ENCODE measurements at regions not wholly inside any gene's neighbourhood (a gene's known extent, or its start where the extent isn't known, plus 50 kb on each side); places are given as distances from the start of the nearest gene placed in this dataset.
"Not testable (repeated sequence)": the region's sequence is repeated elsewhere in the genome, so short reads cannot be mapped to it uniquely, and the experiment has no call there.

GRCh38 chr4:66943112-66943511 is 602.2 kb downstream of the CENPC start:
- Histone ChIP-seq H3K36me3 (ENCODE audit: control insufficient read depth, insufficient read depth, low read length) (no peaks in the 10 kb centered on the region), H4K20me1 (ENCODE audit: control insufficient read depth, extremely low read depth, insufficient read depth, low read length) (no peaks in the 10 kb centered on the region), H3K9me3 (ENCODE audit: control insufficient read depth, insufficient read depth, low read depth, low read length) (no peaks in the 10 kb centered on the region), H3K4me1 (ENCODE audit: control insufficient read depth, extremely low read depth, insufficient read depth, low read length) (no peaks in the 10 kb centered on the region), H3K79me2 (ENCODE audit: control insufficient read depth, insufficient read depth, low read length) (no peaks in the 10 kb centered on the region), H3K4me3 (replicated peaks in 1 of 4; ENCODE audit: control extremely low read depth in 1 of 4, insufficient read depth in 1 of 4, low read depth in 3 of 4, low read length in 4 of 4) (no peak overlapping the region), H2AFZ (ENCODE audit: low read length) (no peak overlapping the region), H3K4me2 (ENCODE audit: extremely low read depth, insufficient read depth, low read length) (no peak overlapping the region), H3K27me3 (ENCODE audit: control insufficient read depth, insufficient read depth, low read length) (no peaks in the 10 kb centered on the region), H3K27ac (ENCODE audit: insufficient read depth, low read length) (no peak overlapping the region), H3K9ac (ENCODE audit: insufficient read depth, low read length) (no peak overlapping the region)
- no peak for DNase-seq (ENCODE audit: low read depth in 2 of 2)
- TF ChIP-seq CTCF (conservative IDR thresholded peaks at IDR 0.05 in 1 of 2, IDR thresholded peaks at IDR 0.05 in 1 of 2; ENCODE audit: low read depth in 1 of 2, low read length in 2 of 2), result no peak
- no peak for TF ChIP-seq EZH2 (IDR thresholded peaks at IDR 0.05; ENCODE audit: low read length, missing control alignments)

- H3K79me2 ChIP-seq (ENCODE audit: control insufficient read depth, insufficient read depth, low read length); H3K36me3 ChIP-seq (ENCODE audit: control insufficient read depth, insufficient read depth, low read length); DNase-seq (ENCODE audit: low read depth in 2 of 2); H3K9me3 ChIP-seq (ENCODE audit: control insufficient read depth, insufficient read depth, low read depth, low read length); H2AFZ ChIP-seq (ENCODE audit: low read length); H3K27ac ChIP-seq (ENCODE audit: insufficient read depth, low read length); H3K9ac ChIP-seq (ENCODE audit: insufficient read depth, low read length); H4K20me1 ChIP-seq (ENCODE audit: control insufficient read depth, extremely low read depth, insufficient read depth, low read length); H3K4me2 ChIP-seq (ENCODE audit: extremely low read depth, insufficient read depth, low read length); H3K4me1 ChIP-seq (ENCODE audit: control insufficient read depth, extremely low read depth, insufficient read depth, low read length); H3K4me3 ChIP-seq (replicated peaks in 1 of 4; ENCODE audit: control extremely low read depth in 1 of 4, insufficient read depth in 1 of 4, low read depth in 3 of 4, low read length in 4 of 4); H3K27me3 ChIP-seq (ENCODE audit: control insufficient read depth, insufficient read depth, low read length): not testable (repeated sequence)
Observed at GRCh38 chr4:66931981-66932380, 613.3 kb downstream of the CENPC start.

- no peak overlapping the region for H3K4me3 ChIP-seq (replicated peaks in 1 of 4; ENCODE audit: control extremely low read depth in 1 of 4, insufficient read depth in 1 of 4, low read depth in 3 of 4, low read length in 4 of 4)
- no peaks in the 10 kb centered on the region for H3K27me3 ChIP-seq (ENCODE audit: control insufficient read depth, insufficient read depth, low read length)
- H3K9ac ChIP-seq (ENCODE audit: insufficient read depth, low read length), result no peak overlapping the region
- TF ChIP-seq CTCF (conservative IDR thresholded peaks at IDR 0.05 in 1 of 2, IDR thresholded peaks at IDR 0.05 in 1 of 2; ENCODE audit: low read depth in 1 of 2, low read length in 2 of 2) (no peak), EZH2 (IDR thresholded peaks at IDR 0.05; ENCODE audit: low read length, missing control alignments) (no peak)
- H2AFZ ChIP-seq (ENCODE audit: low read length), result no peak overlapping the region
- H3K4me2 ChIP-seq (ENCODE audit: extremely low read depth, insufficient read depth, low read length), result no peak overlapping the region
- H4K20me1 ChIP-seq (ENCODE audit: control insufficient read depth, extremely low read depth, insufficient read depth, low read length), result no peaks in the 10 kb centered on the region
- H3K79me2 ChIP-seq (ENCODE audit: control insufficient read depth, insufficient read depth, low read length), result no peaks in the 10 kb centered on the region
- H3K36me3 ChIP-seq (ENCODE audit: control insufficient read depth, insufficient read depth, low read length), result no peaks in the 10 kb centered on the region
- H3K9me3 ChIP-seq (ENCODE audit: control insufficient read depth, insufficient read depth, low read depth, low read length), result no peaks in the 10 kb centered on the region
- no peak overlapping the region for H3K27ac ChIP-seq (ENCODE audit: insufficient read depth, low read length)
- H3K4me1 ChIP-seq (ENCODE audit: control insufficient read depth, extremely low read depth, insufficient read depth, low read length), result no peaks in the 10 kb centered on the region
- no peak for DNase-seq (ENCODE audit: low read depth in 2 of 2)
Observed at GRCh38 chr4:66930206-66930605, 615.1 kb downstream of the CENPC start.

GRCh38 chr4:66929748-66930147 is 615.6 kb downstream of the CENPC start:
- Histone ChIP-seq H3K36me3 (ENCODE audit: control insufficient read depth, insufficient read depth, low read length) (no peaks in the 10 kb centered on the region), H3K27ac (ENCODE audit: insufficient read depth, low read length) (no peak overlapping the region), H4K20me1 (ENCODE audit: control insufficient read depth, extremely low read depth, insufficient read depth, low read length) (no peaks in the 10 kb centered on the region), H2AFZ (ENCODE audit: low read length) (no peak overlapping the region), H3K27me3 (ENCODE audit: control insufficient read depth, insufficient read depth, low read length) (no peaks in the 10 kb centered on the region), H3K79me2 (ENCODE audit: control insufficient read depth, insufficient read depth, low read length) (no peaks in the 10 kb centered on the region), H3K4me1 (ENCODE audit: control insufficient read depth, extremely low read depth, insufficient read depth, low read length) (no peaks in the 10 kb centered on the region), H3K4me2 (ENCODE audit: extremely low read depth, insufficient read depth, low read length) (no peak overlapping the region), H3K9me3 (ENCODE audit: control insufficient read depth, insufficient read depth, low read depth, low read length) (no peaks in the 10 kb centered on the region), H3K9ac (ENCODE audit: insufficient read depth, low read length) (no peak overlapping the region), H3K4me3 (replicated peaks in 1 of 4; ENCODE audit: control extremely low read depth in 1 of 4, insufficient read depth in 1 of 4, low read depth in 3 of 4, low read length in 4 of 4) (no peak overlapping the region)
- TF ChIP-seq EZH2 (IDR thresholded peaks at IDR 0.05; ENCODE audit: low read length, missing control alignments) (no peak), CTCF (conservative IDR thresholded peaks at IDR 0.05 in 1 of 2, IDR thresholded peaks at IDR 0.05 in 1 of 2; ENCODE audit: low read depth in 1 of 2, low read length in 2 of 2) (no peak)
- DNase-seq (ENCODE audit: low read depth in 2 of 2), result no peak

- not testable (repeated sequence) for H4K20me1 ChIP-seq (ENCODE audit: control insufficient read depth, extremely low read depth, insufficient read depth, low read length); H3K27me3 ChIP-seq (ENCODE audit: control insufficient read depth, insufficient read depth, low read length); DNase-seq (ENCODE audit: low read depth in 2 of 2); H3K36me3 ChIP-seq (ENCODE audit: control insufficient read depth, insufficient read depth, low read length); H3K9me3 ChIP-seq (ENCODE audit: control insufficient read depth, insufficient read depth, low read depth, low read length); H2AFZ ChIP-seq (ENCODE audit: low read length); H3K4me1 ChIP-seq (ENCODE audit: control insufficient read depth, extremely low read depth, insufficient read depth, low read length); H3K79me2 ChIP-seq (ENCODE audit: control insufficient read depth, insufficient read depth, low read length); H3K4me2 ChIP-seq (ENCODE audit: extremely low read depth, insufficient read depth, low read length); H3K9ac ChIP-seq (ENCODE audit: insufficient read depth, low read length); H3K4me3 ChIP-seq (replicated peaks in 1 of 4; ENCODE audit: control extremely low read depth in 1 of 4, insufficient read depth in 1 of 4, low read depth in 3 of 4, low read length in 4 of 4); H3K27ac ChIP-seq (ENCODE audit: insufficient read depth, low read length)
Observed at GRCh38 chr4:66928881-66929280, 616.4 kb downstream of the CENPC start.
